CMK (cell line): ENCODE measurements at regions not wholly inside any gene's neighbourhood (a gene's known extent, or its start where the extent isn't known, plus 50 kb on each side); places are given as distances from the start of the nearest gene placed in this dataset.
A peak's percentile ranks its signal among the peaks of the same experiment; 100 is the strongest.

Source experiments
- DNase-seq: peaks from one replicate; pipeline ENCODE4 v3.0.0-alpha.2; 2010; ENCODE audit warnings: low read depth

GRCh38 chr3:194218646-194219453 is 82.9 kb downstream of the HES1 start:
- DNase-seq, result no peak

GRCh38 chr3:194219826-194220410 is 84.0 kb downstream of the HES1 start:
- no peak for DNase-seq

DNA sequence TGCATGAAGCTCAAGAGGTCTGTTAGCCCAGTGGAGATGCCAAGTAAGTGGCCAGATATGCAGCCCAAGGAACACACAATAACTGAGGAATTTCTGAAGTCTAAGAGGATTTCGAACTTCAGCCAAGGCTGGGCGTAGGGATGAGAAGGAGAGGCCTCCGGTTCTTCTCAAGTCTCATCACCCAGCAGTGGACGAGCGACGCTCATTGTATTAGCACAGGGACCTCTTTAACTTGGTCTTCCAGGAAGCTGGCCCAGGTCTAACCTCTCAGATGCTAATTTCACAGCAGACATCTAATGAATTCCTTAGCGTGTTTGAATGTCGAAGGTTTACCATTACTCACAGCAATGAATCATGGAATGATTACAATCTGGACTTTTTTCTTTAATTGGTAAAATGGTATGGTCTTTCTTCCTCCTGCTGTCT is 85.0 kb downstream of the HES1 start:
- no peak for DNase-seq

GRCh38 chr3:194221336-194221735 is 85.4 kb downstream of the HES1 start:
- DNase-seq, result no peak

GRCh38 chr3:194223951-194224350 is 88.0 kb downstream of the HES1 start:
- peak; percentile 65 for DNase-seq

- DNase-seq, result no peak
These were observed 88.8 kb downstream of the HES1 start for GRCh38 chr3:194224471-194225417.

DNA sequence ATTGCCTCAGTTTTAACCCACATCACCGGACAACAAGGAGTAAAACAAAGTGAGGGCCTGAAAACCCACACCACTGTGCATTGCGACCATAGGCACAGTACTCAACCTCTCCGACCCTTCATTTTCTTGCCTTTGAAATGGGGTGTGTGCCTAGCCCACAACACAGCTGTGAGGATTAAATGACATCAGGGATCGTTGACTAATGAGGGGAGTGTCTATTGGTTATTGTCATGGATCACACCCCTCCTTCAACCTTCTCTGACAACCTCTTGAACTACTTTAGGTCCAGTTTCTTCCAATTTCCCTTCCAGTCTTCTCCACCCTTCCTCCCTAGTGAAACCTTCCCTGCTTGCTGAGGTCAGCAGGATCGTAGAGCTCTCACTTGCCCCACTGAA is 89.5 kb downstream of the HES1 start:
- no peak for DNase-seq

DNA sequence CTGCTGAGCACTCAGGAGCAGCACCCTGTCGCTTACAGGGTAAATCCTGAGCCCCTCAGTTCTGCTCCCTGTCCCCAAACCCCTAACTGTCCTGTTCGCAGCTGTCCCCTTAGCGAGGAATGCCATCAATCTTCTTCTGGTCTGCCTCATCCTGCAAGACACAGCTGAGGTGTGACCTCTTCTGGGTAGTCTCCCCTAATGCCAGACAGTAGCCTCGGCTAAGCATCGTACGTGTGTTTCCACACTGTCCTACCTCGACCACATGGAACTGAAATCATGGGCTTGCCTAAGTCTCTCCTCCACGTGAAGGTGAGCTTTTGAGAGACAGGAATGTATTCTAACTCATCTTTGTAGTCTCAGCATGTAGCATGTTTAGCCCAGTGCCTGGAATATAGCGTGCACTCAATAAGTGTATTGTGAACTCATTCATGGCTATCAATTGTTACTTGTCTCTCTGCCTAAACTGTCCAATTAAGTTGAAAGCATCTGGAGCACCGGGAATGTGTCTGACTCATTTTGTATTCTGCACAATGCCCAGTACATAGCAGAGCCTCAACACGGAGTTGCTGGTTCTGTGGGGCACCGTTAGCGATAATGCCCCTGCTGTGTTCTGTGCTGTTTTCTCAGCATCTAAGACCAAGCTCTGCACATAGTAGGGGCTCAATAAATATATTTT is 90.2 kb downstream of the HES1 start:
- no peak for DNase-seq

DNA sequence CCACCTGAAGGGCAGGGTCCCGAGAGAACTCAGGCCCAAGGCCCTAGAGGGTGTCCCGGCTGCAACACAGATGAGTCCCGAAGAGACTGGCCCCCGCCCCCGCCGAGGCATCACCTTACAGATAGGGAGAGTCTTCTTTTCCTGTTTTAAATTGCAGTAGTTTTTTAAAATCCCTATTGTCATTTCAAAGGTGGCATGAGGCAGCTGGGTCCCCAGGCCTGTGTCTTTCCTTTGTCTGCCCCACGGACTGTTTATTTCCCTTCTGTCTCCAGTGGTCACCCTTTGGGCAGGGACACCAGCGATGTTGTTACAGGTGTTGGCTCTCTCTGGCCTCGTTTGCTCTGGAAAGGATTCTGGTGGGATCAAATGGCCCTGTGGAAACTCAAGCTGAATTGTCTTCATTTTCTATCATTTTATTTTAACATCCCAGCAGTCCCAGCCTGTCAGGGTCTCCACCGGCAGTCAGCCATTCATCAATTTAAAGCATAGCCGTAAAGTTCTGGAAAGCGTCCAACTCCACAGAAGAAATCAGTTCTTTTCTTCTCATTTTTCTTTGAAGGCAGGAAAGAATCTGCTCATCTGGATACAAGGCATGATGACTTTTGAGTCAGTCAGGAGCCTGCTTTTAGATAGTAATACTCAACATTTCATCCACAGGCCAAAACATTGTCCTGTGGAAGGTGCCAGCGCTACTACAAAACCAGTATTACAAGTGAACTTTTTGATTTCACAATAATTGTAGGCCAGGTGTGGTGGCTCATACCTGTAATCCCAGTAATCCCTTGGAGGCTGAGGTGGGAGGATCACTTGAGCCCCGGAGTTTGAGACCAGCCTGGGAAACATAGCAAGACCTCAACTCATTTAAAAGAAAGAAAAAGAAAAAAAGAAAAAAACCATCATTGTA is 96.2 kb downstream of the HES1 start:
- DNase-seq, result no peak

DNA sequence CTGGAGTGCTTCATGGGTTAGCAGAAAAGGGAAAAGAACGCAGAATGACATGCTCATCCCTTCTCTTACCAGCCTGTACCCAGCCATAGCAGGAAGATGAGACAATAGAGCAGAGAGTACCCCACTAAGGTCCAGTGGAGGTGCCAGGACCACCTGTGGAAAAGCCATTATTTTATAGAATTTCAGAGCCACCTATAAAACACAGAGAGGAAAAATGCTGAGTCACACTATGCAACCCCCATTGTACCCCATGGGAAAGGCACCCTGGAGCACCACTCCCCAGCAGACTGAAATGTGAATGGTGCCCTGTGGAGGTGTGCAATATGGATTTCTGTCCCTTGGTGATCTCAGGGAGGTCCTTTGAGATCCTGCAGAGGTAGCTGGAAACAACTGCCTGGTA is 97.2 kb downstream of the HES1 start:
- no peak for DNase-seq

GRCh38 chr3:194235160-194235559 is 99.2 kb downstream of the HES1 start:
- DNase-seq, result no peak

GRCh38 chr3:194237110-194237509 is 101.2 kb downstream of the HES1 start:
- no peak for DNase-seq

- no peak for DNase-seq
These were observed 104.8 kb downstream of the HES1 start for GRCh38 chr3:194240766-194241165.

- no peak for DNase-seq
These were observed 107.4 kb downstream of the HES1 start for GRCh38 chr3:194243172-194243837.

DNA sequence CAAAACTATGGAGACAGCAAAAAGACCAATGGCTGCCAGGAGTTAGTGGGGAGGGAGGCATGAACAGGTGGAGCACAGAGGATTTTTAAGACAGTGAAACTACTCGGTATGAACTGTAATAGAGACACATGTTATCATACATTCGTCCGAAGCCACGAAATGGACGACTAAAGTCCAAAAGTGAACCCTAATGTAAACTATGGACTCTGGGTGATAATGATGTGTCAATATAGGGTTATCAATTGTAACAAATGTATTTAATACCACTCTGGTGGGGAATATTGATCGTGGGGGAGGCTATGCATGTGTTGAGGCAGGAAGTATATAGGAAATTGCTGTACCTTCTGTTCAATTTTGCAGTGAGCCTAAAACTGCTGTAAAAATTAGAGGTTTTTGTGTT is 107.0 kb downstream of the CPN2 start:
- DNase-seq, result no peak

GRCh38 chr3:194245474-194245873 is 105.7 kb downstream of the CPN2 start:
- DNase-seq, result no peak

DNA sequence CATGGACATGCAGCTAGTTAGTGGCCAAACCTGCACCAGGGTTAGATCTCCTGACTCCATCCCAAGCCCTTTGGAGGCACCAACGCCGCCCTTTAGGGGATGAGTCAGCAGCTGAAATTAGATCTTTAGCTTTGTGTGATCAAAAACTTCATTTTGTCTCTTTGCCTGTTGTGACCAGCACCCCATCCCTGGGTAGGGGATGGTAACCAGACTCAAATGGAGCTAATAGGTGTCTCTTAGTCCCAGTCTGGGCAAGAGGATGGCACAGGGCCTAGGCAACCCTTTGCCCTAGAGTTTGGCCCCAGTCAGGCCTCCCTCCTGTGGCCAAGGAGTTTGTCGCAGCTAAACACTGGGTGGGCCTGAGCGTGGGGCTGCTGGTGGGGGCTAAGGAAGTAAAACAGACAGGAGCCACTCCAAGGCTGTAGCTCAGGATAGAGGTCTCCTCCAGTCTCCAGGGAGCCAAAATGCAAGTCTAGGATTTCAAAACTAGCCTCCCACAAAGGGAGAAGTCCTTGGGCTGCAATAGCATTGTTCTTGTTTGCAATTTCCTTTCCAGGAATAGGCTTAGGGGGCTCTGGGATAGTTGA is 105.1 kb downstream of the CPN2 start:
- DNase-seq, result no peak

- DNase-seq, result no peak
These were observed 104.3 kb downstream of the CPN2 start for GRCh38 chr3:194246709-194247349.

DNA sequence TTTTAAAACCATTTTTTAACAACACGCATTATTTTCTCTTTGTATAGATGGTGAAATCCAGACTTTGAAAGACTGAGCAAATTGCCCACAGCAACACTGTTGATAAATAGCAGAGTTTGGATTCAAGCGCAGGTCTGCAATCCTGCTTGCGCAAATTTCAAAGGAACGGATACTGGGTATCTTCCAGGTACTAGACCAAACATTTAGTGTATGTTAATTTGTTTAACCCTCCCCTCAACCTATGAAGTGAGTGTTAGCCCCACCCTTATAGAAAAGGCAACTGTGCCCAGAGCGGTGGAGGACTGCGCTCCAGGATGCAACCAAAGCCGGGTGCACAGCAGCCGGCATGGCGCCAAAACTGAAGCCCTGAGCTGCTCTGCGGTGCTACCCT is 103.8 kb downstream of the CPN2 start:
- no peak for DNase-seq
